ENCODE measurements at regions not wholly inside any gene's neighbourhood (a gene's known extent, or its start where the extent isn't known, plus 50 kb on each side); places are given as distances from the start of the nearest gene placed in this dataset.

DNA sequence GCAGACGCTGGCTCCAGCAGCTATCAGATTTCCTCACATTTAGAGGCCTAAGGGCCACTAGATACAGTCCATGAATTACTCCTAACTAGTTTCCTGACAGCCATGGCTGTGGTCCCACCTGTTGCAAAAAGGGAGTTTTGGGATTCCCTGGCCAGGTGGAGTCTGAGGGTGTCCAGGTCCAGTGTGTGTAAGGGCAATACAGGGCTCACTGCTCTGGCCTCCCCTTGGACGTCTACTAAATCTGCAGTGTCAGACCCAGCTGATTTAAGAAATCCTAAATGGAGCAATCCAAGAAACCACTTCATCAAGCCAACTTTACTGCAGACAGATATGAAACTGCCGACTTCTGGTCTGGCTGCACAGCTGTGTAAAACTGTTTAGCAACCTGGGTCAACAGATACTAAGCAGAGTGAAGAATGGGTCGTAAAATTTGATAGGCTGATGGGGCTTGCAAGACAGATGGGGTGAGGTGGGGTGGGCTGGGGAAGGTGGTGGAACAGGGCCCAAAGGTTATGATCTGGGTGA, 116.4 kb downstream of the GADD45G start:
- H3K36me3 Mint-ChIP-seq (ENCODE audit: insufficient read depth, unreplicated experiment), result no peaks in the 10 kb centered on the region
- Histone ChIP-seq H3K27me3 (replicated peaks; ENCODE audit: control insufficient read depth, insufficient read depth, low read length) (no peaks in the 10 kb centered on the region), H3K4me3 (ENCODE audit: low read depth, low read length) (no peak overlapping the region), H3K9me3 (no peaks in the 10 kb centered on the region), H3K4me1 (no peaks in the 10 kb centered on the region; the same call in 1 of the 2 replicates), H3K36me3 (ENCODE audit: control insufficient read depth, insufficient read depth, low read length) (no peaks in the 10 kb centered on the region)
- TF ChIP-seq, protein P1, sequence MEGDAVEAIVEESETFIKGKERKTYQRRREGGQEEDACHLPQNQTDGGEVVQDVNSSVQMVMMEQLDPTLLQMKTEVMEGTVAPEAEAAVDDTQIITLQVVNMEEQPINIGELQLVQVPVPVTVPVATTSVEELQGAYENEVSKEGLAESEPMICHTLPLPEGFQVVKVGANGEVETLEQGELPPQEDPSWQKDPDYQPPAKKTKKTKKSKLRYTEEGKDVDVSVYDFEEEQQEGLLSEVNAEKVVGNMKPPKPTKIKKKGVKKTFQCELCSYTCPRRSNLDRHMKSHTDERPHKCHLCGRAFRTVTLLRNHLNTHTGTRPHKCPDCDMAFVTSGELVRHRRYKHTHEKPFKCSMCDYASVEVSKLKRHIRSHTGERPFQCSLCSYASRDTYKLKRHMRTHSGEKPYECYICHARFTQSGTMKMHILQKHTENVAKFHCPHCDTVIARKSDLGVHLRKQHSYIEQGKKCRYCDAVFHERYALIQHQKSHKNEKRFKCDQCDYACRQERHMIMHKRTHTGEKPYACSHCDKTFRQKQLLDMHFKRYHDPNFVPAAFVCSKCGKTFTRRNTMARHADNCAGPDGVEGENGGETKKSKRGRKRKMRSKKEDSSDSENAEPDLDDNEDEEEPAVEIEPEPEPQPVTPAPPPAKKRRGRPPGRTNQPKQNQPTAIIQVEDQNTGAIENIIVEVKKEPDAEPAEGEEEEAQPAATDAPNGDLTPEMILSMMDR (IDR thresholded peaks at IDR 0.05; ENCODE audit: insufficient read depth in 1 of 2, low read depth in 1 of 2, low read length in 1 of 2, severe bottlenecking in 1 of 2, unreplicated experiment in 1 of 2), result no peak
- H3K9me3 Mint-ChIP-seq (ENCODE audit: unreplicated experiment), result no peaks in the 10 kb centered on the region
- ChIA-PET CTCF (interaction anchor here (0.5 kb wide), 1 partner anchor 203 kb away, joined by 3 read pairs; no protein-coding TSS in a partner anchor), POLR2A (no interaction called here)
- no peaks in the 10 kb centered on the region for H3K27me3 Mint-ChIP-seq (ENCODE audit: insufficient read depth, unreplicated experiment)
- no peak overlapping the region for H3K27ac Mint-ChIP-seq (ENCODE audit: unreplicated experiment)
- intact Hi-C loops (cut with micrococcal nuclease; ENCODE audit: unreplicated experiment), result loop anchor here (1.0 kb wide), 1 partner anchor 73 kb away; no protein-coding TSS in a partner anchor
- no peak overlapping the region for H3K4me3 Mint-ChIP-seq (ENCODE audit: unreplicated experiment)
- BruUV-seq (replicated peaks), result no TSS peak
- DNase-seq, result peak; percentile 40 to 53
- H3K4me1 Mint-ChIP-seq (ENCODE audit: low read depth, unreplicated experiment), result no peaks in the 10 kb centered on the region

DNA sequence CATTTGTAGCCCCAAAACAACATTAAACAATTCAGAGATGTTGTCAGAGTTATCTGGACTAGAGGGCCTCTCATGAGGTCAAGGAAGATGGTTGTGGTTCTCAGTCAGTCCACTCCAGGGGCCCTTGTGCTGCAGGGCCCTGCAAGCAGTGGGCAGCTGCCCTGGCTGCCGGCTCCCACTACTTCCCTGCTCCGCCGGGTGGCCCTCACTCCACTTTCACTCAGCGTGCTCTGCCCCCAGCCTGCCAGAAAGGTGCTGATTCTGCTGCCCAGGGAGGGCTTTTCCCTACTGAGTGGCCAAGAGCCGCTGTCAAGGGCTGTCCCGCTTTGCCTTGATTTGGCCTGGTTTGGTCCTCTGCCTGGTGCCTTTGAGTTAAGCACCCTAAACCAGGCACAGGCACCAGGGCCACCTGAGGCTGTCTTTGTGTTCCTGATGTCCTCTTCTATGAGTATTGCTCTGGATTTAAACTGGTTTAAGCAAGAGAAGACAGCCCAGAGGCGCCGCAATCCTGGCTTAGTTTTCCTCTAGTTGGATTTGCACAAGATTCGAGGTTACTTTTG, 117.2 kb downstream of the GADD45G start:
- Mint-ChIP-seq H3K36me3 (ENCODE audit: insufficient read depth, unreplicated experiment) (no peaks in the 10 kb centered on the region), H3K27ac (ENCODE audit: unreplicated experiment) (no peak overlapping the region), H3K27me3 (ENCODE audit: insufficient read depth, unreplicated experiment) (no peaks in the 10 kb centered on the region), H3K9me3 (ENCODE audit: unreplicated experiment) (no peaks in the 10 kb centered on the region), H3K4me3 (ENCODE audit: unreplicated experiment) (no peak overlapping the region), H3K4me1 (ENCODE audit: low read depth, unreplicated experiment) (no peaks in the 10 kb centered on the region)
- no peaks in the 10 kb centered on the region for H3K36me3 ChIP-seq (ENCODE audit: control insufficient read depth, insufficient read depth, low read length)
- H3K4me3 ChIP-seq (ENCODE audit: low read depth, low read length), result no peak overlapping the region
- H3K9me3 ChIP-seq, result no peaks in the 10 kb centered on the region
- TF ChIP-seq, protein P1 (IDR thresholded peaks at IDR 0.05; ENCODE audit: insufficient read depth in 1 of 2, low read depth in 1 of 2, low read length in 1 of 2, severe bottlenecking in 1 of 2, unreplicated experiment in 1 of 2), result no peak
- DNase-seq, result no peak
- ChIA-PET CTCF (interaction anchor here (0.5 kb wide), 1 partner anchor 202 kb away, joined by 3 read pairs; no protein-coding TSS in a partner anchor), POLR2A (no interaction called here)
- no peaks in the 10 kb centered on the region; the same call in 1 of the 2 replicates for H3K4me1 ChIP-seq
- intact Hi-C loops (cut with micrococcal nuclease; ENCODE audit: unreplicated experiment), result loop anchor here (1.0 kb wide), 1 partner anchor 74 kb away; no protein-coding TSS in a partner anchor
- BruUV-seq (replicated peaks), result no TSS peak
- no peaks in the 10 kb centered on the region for H3K27me3 ChIP-seq (replicated peaks; ENCODE audit: control insufficient read depth, insufficient read depth, low read length)

DNA sequence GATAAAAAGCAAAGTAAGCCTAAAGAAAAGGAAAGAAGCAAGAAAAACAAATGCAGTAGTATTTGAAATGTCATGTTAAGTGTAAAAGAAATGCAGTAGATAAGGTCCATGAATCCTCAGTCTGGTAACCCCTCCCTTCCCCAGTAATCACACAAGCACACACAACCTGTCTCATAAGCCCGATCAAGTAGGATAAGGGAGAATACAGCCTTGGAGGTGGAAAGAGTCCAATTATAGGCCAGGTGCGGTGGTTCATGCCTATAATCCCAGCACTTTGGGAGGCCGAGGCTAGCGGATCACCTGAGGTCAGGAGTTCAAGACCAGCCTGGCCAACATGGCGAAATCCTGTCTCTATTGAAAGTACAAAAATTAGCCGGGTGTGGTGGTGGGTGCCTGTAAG, 117.9 kb downstream of the GADD45G start:
- H3K9me3 ChIP-seq, result no peaks in the 10 kb centered on the region
- BruUV-seq (replicated peaks), result no TSS peak
- no peak overlapping the region for H3K4me3 ChIP-seq (ENCODE audit: low read depth, low read length)
- H3K27me3 ChIP-seq (replicated peaks; ENCODE audit: control insufficient read depth, insufficient read depth, low read length), result no peaks in the 10 kb centered on the region
- Mint-ChIP-seq H3K27me3 (ENCODE audit: insufficient read depth, unreplicated experiment) (no peaks in the 10 kb centered on the region), H3K9me3 (ENCODE audit: unreplicated experiment) (no peaks in the 10 kb centered on the region), H3K4me3 (ENCODE audit: unreplicated experiment) (no peak overlapping the region), H3K36me3 (ENCODE audit: insufficient read depth, unreplicated experiment) (no peaks in the 10 kb centered on the region), H3K27ac (ENCODE audit: unreplicated experiment) (no peak overlapping the region), H3K4me1 (ENCODE audit: low read depth, unreplicated experiment) (no peaks in the 10 kb centered on the region)
- TF ChIP-seq, protein P1 (IDR thresholded peaks at IDR 0.05; ENCODE audit: insufficient read depth in 1 of 2, low read depth in 1 of 2, low read length in 1 of 2, severe bottlenecking in 1 of 2, unreplicated experiment in 1 of 2), result no peak
- CTCF ChIA-PET, result no interaction called here
- no peaks in the 10 kb centered on the region for H3K36me3 ChIP-seq (ENCODE audit: control insufficient read depth, insufficient read depth, low read length)
- POLR2A ChIA-PET, result no interaction called here
- no peak for DNase-seq
- intact Hi-C loops (cut with micrococcal nuclease; ENCODE audit: unreplicated experiment), result no loop called here
- H3K4me1 ChIP-seq, result no peaks in the 10 kb centered on the region; the same call in 1 of the 2 replicates

Data from Caco-2 (cell line).